Activated naive CD8-positive, alpha-beta T cell treated with anti-CD3 and anti-CD28 coated beads, Interleukin-2, amount 50 U/mL, for 16 hours (primary cell): ENCODE measurements at regions not wholly inside any gene's neighbourhood (a gene's known extent, or its start where the extent isn't known, plus 50 kb on each side); places are given as distances from the start of the nearest gene placed in this dataset.

Experiments used
- DNase-seq: peaks from one replicate; pipeline ENCODE4 v3.0.0-alpha.2; 2020; ENCODE audit warnings: low read depth, low spot score

GRCh38 chr5:68793993-68794392 lies 299.8 kb upstream of the SLC30A5 start:
- DNase-seq: no peak

GRCh38 chr5:68795190-68795589 lies 298.6 kb upstream of the SLC30A5 start:
- DNase-seq: no peak

GRCh38 chr5:68798877-68799843 lies 294.7 kb upstream of the SLC30A5 start:
- DNase-seq: no peak

DNA sequence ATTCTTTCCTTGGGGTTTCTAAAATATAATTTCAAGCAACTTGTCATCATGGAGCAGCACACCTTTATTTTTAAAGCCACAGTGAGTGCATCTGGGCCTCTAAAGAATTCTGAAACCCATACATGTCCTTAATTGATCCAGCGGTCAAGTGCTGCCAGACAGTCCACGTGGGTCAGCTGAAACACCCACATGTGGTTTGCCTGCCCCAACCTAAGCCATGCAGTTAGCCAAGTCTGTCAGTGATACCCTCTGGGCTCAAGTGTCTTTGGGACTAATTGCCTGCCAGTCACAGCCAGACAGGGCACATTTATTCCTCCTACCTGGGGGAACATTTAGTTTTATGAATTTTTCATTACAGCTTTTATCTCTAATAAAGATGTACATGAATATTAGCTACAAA lies 291.4 kb upstream of the SLC30A5 start:
- no peak for DNase-seq

GRCh38 chr5:68803881-68804319 lies 289.9 kb upstream of the SLC30A5 start:
- no peak for DNase-seq

DNA sequence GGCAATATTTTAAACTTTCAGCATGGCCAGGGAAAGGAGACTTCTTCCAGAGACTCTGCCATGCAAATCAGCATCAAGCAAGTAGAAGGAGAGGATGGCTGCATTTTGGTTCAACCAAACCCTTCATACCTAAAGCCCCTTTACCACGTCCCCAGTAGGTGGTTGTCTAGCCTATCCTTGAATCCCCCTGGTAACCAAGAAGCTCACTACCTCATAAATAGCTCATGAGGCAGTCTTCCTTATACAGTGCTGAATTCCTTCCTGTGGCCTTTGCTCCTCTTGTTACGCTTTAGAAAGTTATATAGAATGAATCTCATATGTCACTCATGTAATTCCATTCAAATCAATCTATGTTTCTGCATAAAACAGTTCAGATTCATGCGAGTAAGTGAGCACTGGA lies 289.5 kb upstream of the SLC30A5 start:
- DNase-seq: no peak

- DNase-seq: no peak
Observed at GRCh38 chr5:68805444-68805843, 288.4 kb upstream of the SLC30A5 start.

- DNase-seq: no peak
Observed at GRCh38 chr5:68817632-68818031, 276.2 kb upstream of the SLC30A5 start.

GRCh38 chr5:68818057-68818695 lies 275.6 kb upstream of the SLC30A5 start:
- DNase-seq: no peak

DNA sequence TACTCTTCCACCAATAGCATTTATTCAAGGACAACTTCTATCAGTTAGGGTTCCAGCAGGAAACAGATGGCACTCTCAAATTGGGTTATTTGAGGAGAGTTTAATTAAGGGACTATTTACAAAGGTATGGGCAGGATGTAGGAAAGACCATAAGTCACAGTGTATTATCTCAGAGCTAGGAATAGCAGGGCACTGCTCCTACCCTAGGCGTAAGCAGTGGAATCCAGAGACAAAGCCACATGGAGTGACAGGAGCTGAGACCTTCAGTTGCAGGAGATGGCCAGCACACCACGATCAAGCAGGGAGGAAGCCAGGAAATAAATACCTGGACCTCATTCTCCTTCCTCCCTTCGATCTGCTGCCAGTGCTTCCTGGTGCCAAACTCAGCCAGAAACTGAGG lies 274.9 kb upstream of the SLC30A5 start:
- DNase-seq: no peak

GRCh38 chr5:68821056-68821455 lies 272.8 kb upstream of the SLC30A5 start:
- DNase-seq: no peak

GRCh38 chr5:68822796-68823195 lies 271.0 kb upstream of the SLC30A5 start:
- no peak for DNase-seq

GRCh38 chr5:68823301-68823700 lies 270.5 kb upstream of the SLC30A5 start:
- no peak for DNase-seq

DNA sequence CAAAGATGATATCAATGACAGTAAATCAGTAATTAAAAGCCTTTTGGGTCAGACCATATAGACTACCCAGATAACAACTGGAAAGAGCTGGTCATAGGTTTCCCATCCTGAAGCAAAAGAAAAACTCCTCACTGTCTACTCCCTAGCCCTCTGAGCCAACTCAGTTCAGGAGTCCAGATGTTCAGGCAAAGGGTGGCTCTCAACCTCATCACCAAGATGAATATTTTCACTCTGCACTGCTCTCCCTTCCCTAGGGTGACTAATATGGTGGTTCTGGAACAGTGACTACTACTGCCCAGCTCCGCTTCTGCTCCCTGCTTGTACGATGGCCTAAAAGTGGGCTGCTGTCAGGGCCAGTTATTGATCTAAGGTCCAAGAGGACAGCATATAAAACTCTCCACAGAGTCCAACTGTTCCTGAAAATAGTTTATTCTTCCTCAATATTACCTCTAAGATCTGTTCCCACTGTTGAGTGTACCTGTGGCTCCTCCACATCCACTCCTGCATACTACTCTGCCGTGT lies 263.4 kb upstream of the SLC30A5 start:
- no peak for DNase-seq

GRCh38 chr5:68834491-68834981 lies 259.3 kb upstream of the SLC30A5 start:
- DNase-seq: no peak

GRCh38 chr5:68838157-68838718 lies 255.6 kb upstream of the SLC30A5 start:
- no peak for DNase-seq

- no peak for DNase-seq
Observed at GRCh38 chr5:68839019-68839552, 254.7 kb upstream of the SLC30A5 start.

DNA sequence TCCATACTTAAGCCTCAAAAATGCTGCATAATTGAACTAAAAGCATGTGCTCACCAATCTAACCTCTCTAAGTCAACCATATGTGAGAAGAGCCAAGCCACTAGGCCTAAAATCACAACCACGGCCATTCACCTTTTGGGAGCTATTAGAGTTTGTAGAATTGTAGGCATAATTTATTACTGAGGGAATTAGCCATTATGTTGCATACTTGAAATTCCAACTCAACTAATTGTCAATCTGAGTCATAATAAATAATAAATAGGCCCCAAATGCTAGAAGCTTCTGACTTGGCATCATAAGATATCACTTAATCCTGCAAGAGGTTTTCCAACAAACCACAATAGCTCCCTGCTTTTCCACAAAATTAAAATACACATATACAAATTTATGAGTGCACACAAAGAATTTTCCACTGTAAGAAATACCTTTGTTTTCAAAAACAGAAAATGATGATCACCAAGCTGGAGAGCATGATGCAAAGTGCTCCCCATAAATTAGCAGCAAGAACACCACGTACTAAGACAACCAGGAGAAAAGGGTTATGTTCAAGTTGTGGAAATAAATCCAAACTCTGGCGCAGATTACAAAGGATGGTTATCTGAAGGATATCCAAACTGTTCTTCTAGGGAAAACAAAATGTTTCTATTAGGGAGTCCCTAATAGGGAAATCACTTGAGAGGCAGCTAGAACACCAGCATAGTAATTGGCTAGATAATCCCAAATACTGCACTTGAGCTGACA lies 250.0 kb upstream of the SLC30A5 start:
- DNase-seq: no peak

- DNase-seq: no peak
Observed at GRCh38 chr5:68845131-68845530, 248.7 kb upstream of the SLC30A5 start.

GRCh38 chr5:68846828-68847227 lies 247.0 kb upstream of the SLC30A5 start:
- DNase-seq: no peak

GRCh38 chr5:68848091-68848490 lies 245.7 kb upstream of the SLC30A5 start:
- no peak for DNase-seq
